CD4-positive, alpha-beta T cell (primary cell): ENCODE measurements at regions not wholly inside any gene's neighbourhood (a gene's known extent, or its start where the extent isn't known, plus 50 kb on each side); places are given as distances from the start of the nearest gene placed in this dataset.

ENCODE experiments used
- ATAC-seq: fragments of 200-7000 bp; cut with Tn5 transposase; one replicate; pipeline ENCODE4 v1.10.0; 2022; ENCODE audit warnings: mild to moderate bottlenecking; ENCODE audit not compliant: poor library complexity
- CTCF ChIA-PET: fragments of 350-600 bp; sonication (Branson Sonifier 250); formaldehyde crosslinking; loops from one replicate; lab custom pipeline; 2021; ENCODE audit warnings: antibody characterized with exemption, inconsistent platforms; lab: Charles Lee
- POLR2A ChIA-PET: fragments of 350-600 bp; sonication (Branson Sonifier 250); formaldehyde crosslinking; loops from one replicate; lab custom pipeline; 2021; ENCODE audit warnings: antibody characterized with exemption, inconsistent platforms; lab: Charles Lee
- DNase-seq, 14 experiments: peaks; one replicate each; pipeline ENCODE4 v3.0.0-alpha.2; 2013 to 2020; ENCODE audit warnings: mixed read lengths in 2 of 14
- H3K27ac ChIP-seq, 2 donors: one replicate each; pipeline versions ENCODE4 v1.5.1 to v1.7.0; 2013; ENCODE audit warnings: low read length in 2 of 2, low read depth in 1 of 2, mild to moderate bottlenecking in 1 of 2
- H3K27me3 ChIP-seq, 2 experiments: 1 replicate in 1 of 2; 2 replicates in 1 of 2; pipeline versions ENCODE4 v1.6.1 to v1.7.0; 2013; ENCODE audit warnings: low read length in 2 of 2, control low read depth in 1 of 2, mild to moderate bottlenecking in 1 of 2, moderate library complexity in 1 of 2; ENCODE audit not compliant: insufficient read depth in 2 of 2, control insufficient read depth in 1 of 2
- H3K36me3 ChIP-seq: one replicate; pipeline ENCODE4 v1.6.1; 2013; ENCODE audit warnings: low read length, control low read depth; ENCODE audit not compliant: insufficient read depth
- H3K4me1 ChIP-seq: one replicate; pipeline ENCODE4 v1.6.1; 2013; ENCODE audit warnings: low read length, control low read depth; ENCODE audit not compliant: insufficient read depth
- H3K4me3 ChIP-seq: one replicate; pipeline ENCODE4 v1.5.1; 2013; ENCODE audit warnings: mild to moderate bottlenecking, low read length, moderate library complexity
- H3K9me3 ChIP-seq, 2 experiments: 1 replicate in 1 of 2; 2 replicates in 1 of 2; pipeline versions ENCODE4 v1.6.1 to v1.7.0; 2013; ENCODE audit warnings: low read length in 2 of 2, mild to moderate bottlenecking in 2 of 2, control low read depth in 1 of 2, moderate library complexity in 1 of 2; ENCODE audit not compliant: control insufficient read depth in 1 of 2, insufficient read depth in 1 of 2
- H3K27ac Mint-ChIP-seq: one replicate; pipeline ENCODE4 v1.8.0; 2020; ENCODE audit warnings: mixed read lengths
- H3K27me3 Mint-ChIP-seq: one replicate; pipeline ENCODE4 v1.8.0; 2021; ENCODE audit warnings: mixed read lengths
- H3K36me3 Mint-ChIP-seq: one replicate; pipeline ENCODE4 v1.8.0; 2021; ENCODE audit warnings: low read depth, mixed read lengths
- H3K4me1 Mint-ChIP-seq: one replicate; pipeline ENCODE4 v1.8.0; 2021; ENCODE audit warnings: low read depth, mixed read lengths
- H3K4me3 Mint-ChIP-seq: one replicate; pipeline ENCODE4 v1.8.0; 2020; ENCODE audit warnings: mild to moderate bottlenecking, mixed read lengths
- H3K9me3 Mint-ChIP-seq: one replicate; pipeline ENCODE4 v1.8.0; 2020; ENCODE audit warnings: mixed read lengths
- intact Hi-C, 2 experiments: fragments of 100-400 bp; cut with DNase I in 1 of 2; cut with micrococcal nuclease in 1 of 2; formaldehyde crosslinking; loops; one replicate each; pipeline versions ENCODE4 v1.15.1 to v1.9.0; 2023 to 2025; cut with DNase I, micrococcal nuclease
- TF ChIP-seq, protein P1 (sequence below): fragments of 200-600 bp; IDR thresholded peaks from one replicate; pipeline ENCODE4 v1.8.0; 2022; ENCODE audit warnings: antibody characterized with exemption, mild to moderate bottlenecking

GRCh38 chr9:13576101-13576500 is 296.6 kb upstream of the MPDZ start:
- no peak overlapping the region for H3K4me3 ChIP-seq
- CTCF ChIA-PET, result no interaction called here

GRCh38 chr9:13575558-13575957 is 296.1 kb upstream of the MPDZ start:
- TF ChIP-seq, protein P1, sequence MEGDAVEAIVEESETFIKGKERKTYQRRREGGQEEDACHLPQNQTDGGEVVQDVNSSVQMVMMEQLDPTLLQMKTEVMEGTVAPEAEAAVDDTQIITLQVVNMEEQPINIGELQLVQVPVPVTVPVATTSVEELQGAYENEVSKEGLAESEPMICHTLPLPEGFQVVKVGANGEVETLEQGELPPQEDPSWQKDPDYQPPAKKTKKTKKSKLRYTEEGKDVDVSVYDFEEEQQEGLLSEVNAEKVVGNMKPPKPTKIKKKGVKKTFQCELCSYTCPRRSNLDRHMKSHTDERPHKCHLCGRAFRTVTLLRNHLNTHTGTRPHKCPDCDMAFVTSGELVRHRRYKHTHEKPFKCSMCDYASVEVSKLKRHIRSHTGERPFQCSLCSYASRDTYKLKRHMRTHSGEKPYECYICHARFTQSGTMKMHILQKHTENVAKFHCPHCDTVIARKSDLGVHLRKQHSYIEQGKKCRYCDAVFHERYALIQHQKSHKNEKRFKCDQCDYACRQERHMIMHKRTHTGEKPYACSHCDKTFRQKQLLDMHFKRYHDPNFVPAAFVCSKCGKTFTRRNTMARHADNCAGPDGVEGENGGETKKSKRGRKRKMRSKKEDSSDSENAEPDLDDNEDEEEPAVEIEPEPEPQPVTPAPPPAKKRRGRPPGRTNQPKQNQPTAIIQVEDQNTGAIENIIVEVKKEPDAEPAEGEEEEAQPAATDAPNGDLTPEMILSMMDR, result no peak
- no peaks in the 10 kb centered on the region for H3K27me3 ChIP-seq
- no peaks in the 10 kb centered on the region for H3K4me1 ChIP-seq
- no peak overlapping the region for H3K4me3 Mint-ChIP-seq
- H3K36me3 Mint-ChIP-seq, result no peaks in the 10 kb centered on the region
- H3K27ac Mint-ChIP-seq, result no peak overlapping the region
- ChIA-PET POLR2A (no interaction called here), CTCF (no interaction called here)
- H3K4me1 Mint-ChIP-seq, result no peaks in the 10 kb centered on the region
- DNase-seq, result no peak
- no peaks in the 10 kb centered on the region for H3K27me3 Mint-ChIP-seq
- no peak for ATAC-seq
- peaks cover 0 to 3% of the 10 kb centered on the region in 2 experiments for H3K9me3 ChIP-seq
- H3K27ac ChIP-seq, result no peak overlapping the region
- no peaks in the 10 kb centered on the region for H3K36me3 ChIP-seq
- intact Hi-C loops, result no loop called here
- H3K9me3 Mint-ChIP-seq, result peaks cover 10% of the 10 kb centered on the region
- no peak overlapping the region for H3K4me3 ChIP-seq

More at GRCh38 chr9:13576101-13576500, 296.6 kb upstream of the MPDZ start:
- no peaks in the 10 kb centered on the region for H3K4me1 Mint-ChIP-seq
- H3K9me3 Mint-ChIP-seq, result peaks cover 10% of the 10 kb centered on the region
- Histone ChIP-seq H3K4me1 (no peaks in the 10 kb centered on the region), H3K36me3 (no peaks in the 10 kb centered on the region), H3K27ac (no peak overlapping the region), H3K9me3 (peaks cover 0 to 3% of the 10 kb centered on the region in 2 experiments), H3K27me3 (no peaks in the 10 kb centered on the region)
- no peak overlapping the region for H3K4me3 Mint-ChIP-seq
- intact Hi-C loops, result no loop called here
- ATAC-seq (no peak), DNase-seq (no peak)
- POLR2A ChIA-PET, result no interaction called here
- no peaks in the 10 kb centered on the region for H3K27me3 Mint-ChIP-seq
- TF ChIP-seq, protein P1, result no peak
- H3K36me3 Mint-ChIP-seq, result no peaks in the 10 kb centered on the region
- no peak overlapping the region for H3K27ac Mint-ChIP-seq

GRCh38 chr9:13570068-13570974 is 290.8 kb upstream of the MPDZ start:
- TF ChIP-seq, protein P1, result no peak
- DNase-seq (no peak), ATAC-seq (no peak)
- ChIA-PET POLR2A (no interaction called here), CTCF (no interaction called here)
- Histone ChIP-seq H3K36me3 (no peaks in the 10 kb centered on the region), H3K4me3 (no peak overlapping the region), H3K27ac (no peak overlapping the region), H3K4me1 (peaks cover 4% of the 10 kb centered on the region), H3K9me3 (no peaks in the 10 kb centered on the region), H3K27me3 (no peaks in the 10 kb centered on the region)
- intact Hi-C loops, result no loop called here
- peaks cover 10% of the 10 kb centered on the region for H3K9me3 Mint-ChIP-seq
- H3K4me1 Mint-ChIP-seq, result no peaks in the 10 kb centered on the region
- H3K27me3 Mint-ChIP-seq, result no peaks in the 10 kb centered on the region
- no peak overlapping the region for H3K4me3 Mint-ChIP-seq
- H3K27ac Mint-ChIP-seq, result no peak overlapping the region
- H3K36me3 Mint-ChIP-seq, result no peaks in the 10 kb centered on the region
